ENCODE measurements at regions not wholly inside any gene's neighbourhood (a gene's known extent, or its start where the extent isn't known, plus 50 kb on each side); places are given as distances from the start of the nearest gene placed in this dataset.

- Histone ChIP-seq H3K27ac (ENCODE audit: low read depth in 2 of 2, low read length in 1 of 2) (no peak overlapping the region), H3K9me3 (ENCODE audit: control insufficient read depth in 2 of 2, insufficient read depth in 1 of 2, low read depth in 1 of 2, low read length in 1 of 2) (no peaks in the 10 kb centered on the region), H3K4me1 (ENCODE audit: control insufficient read depth in 2 of 2, insufficient read depth in 2 of 2, low read length in 1 of 2) (no peaks in the 10 kb centered on the region), H3K36me3 (ENCODE audit: control insufficient read depth in 2 of 2, insufficient read depth in 2 of 2, low read length in 1 of 2) (no peaks in the 10 kb centered on the region), H3K27me3 (ENCODE audit: control insufficient read depth in 1 of 2, insufficient read depth in 2 of 2, low read length in 2 of 2) (no peaks in the 10 kb centered on the region), H3K4me3 (ENCODE audit: low read depth in 1 of 2, low read length in 2 of 2) (no peak overlapping the region)
Measured at GRCh38 chr2:118726821-118727220, 120.6 kb downstream of the EN1 start.

GRCh38 chr2:118723394-118723793, 124.1 kb downstream of the EN1 start:
- WGBS, 2 donors = 58 to 68% methylated on average over 4 of the region's 4 CpGs
- H3K27ac ChIP-seq (ENCODE audit: low read depth in 2 of 2, low read length in 1 of 2) = no peak overlapping the region
- H3K9me3 ChIP-seq (ENCODE audit: control insufficient read depth in 2 of 2, insufficient read depth in 1 of 2, low read depth in 1 of 2, low read length in 1 of 2) = no peaks in the 10 kb centered on the region
- no peak overlapping the region for H3K4me3 ChIP-seq (ENCODE audit: low read depth in 1 of 2, low read length in 2 of 2)
- no peaks in the 10 kb centered on the region for H3K27me3 ChIP-seq (ENCODE audit: control insufficient read depth in 1 of 2, insufficient read depth in 2 of 2, low read length in 2 of 2)
- no peaks in the 10 kb centered on the region for H3K36me3 ChIP-seq (ENCODE audit: control insufficient read depth in 2 of 2, insufficient read depth in 2 of 2, low read length in 1 of 2)
- H3K4me1 ChIP-seq (ENCODE audit: control insufficient read depth in 2 of 2, insufficient read depth in 2 of 2, low read length in 1 of 2) = no peaks in the 10 kb centered on the region

- H3K36me3 ChIP-seq (ENCODE audit: control insufficient read depth in 2 of 2, insufficient read depth in 2 of 2, low read length in 1 of 2) = no peaks in the 10 kb centered on the region
- H3K4me1 ChIP-seq (ENCODE audit: control insufficient read depth in 2 of 2, insufficient read depth in 2 of 2, low read length in 1 of 2) = no peaks in the 10 kb centered on the region
- 70 to 80% methylated on average over 3 of the region's 3 CpGs for WGBS, 2 donors
- H3K9me3 ChIP-seq (ENCODE audit: control insufficient read depth in 2 of 2, insufficient read depth in 1 of 2, low read depth in 1 of 2, low read length in 1 of 2) = no peaks in the 10 kb centered on the region
- no peak overlapping the region for H3K4me3 ChIP-seq (ENCODE audit: low read depth in 1 of 2, low read length in 2 of 2)
- no peaks in the 10 kb centered on the region for H3K27me3 ChIP-seq (ENCODE audit: control insufficient read depth in 1 of 2, insufficient read depth in 2 of 2, low read length in 2 of 2)
- no peak overlapping the region for H3K27ac ChIP-seq (ENCODE audit: low read depth in 2 of 2, low read length in 1 of 2)
Measured at GRCh38 chr2:118722976-118723375, 124.5 kb downstream of the EN1 start.

GRCh38 chr2:118721817-118722551, 125.5 kb downstream of the EN1 start:
- 81 to 82% methylated on average over 11 of the region's 11 CpGs for WGBS, 2 donors
- Histone ChIP-seq H3K4me3 (ENCODE audit: low read depth in 1 of 2, low read length in 2 of 2) (no peak overlapping the region), H3K4me1 (ENCODE audit: control insufficient read depth in 2 of 2, insufficient read depth in 2 of 2, low read length in 1 of 2) (no peaks in the 10 kb centered on the region), H3K27ac (ENCODE audit: low read depth in 2 of 2, low read length in 1 of 2) (no peak overlapping the region), H3K9me3 (ENCODE audit: control insufficient read depth in 2 of 2, insufficient read depth in 1 of 2, low read depth in 1 of 2, low read length in 1 of 2) (no peaks in the 10 kb centered on the region), H3K27me3 (ENCODE audit: control insufficient read depth in 1 of 2, insufficient read depth in 2 of 2, low read length in 2 of 2) (no peaks in the 10 kb centered on the region), H3K36me3 (ENCODE audit: control insufficient read depth in 2 of 2, insufficient read depth in 2 of 2, low read length in 1 of 2) (no peaks in the 10 kb centered on the region)

DNA sequence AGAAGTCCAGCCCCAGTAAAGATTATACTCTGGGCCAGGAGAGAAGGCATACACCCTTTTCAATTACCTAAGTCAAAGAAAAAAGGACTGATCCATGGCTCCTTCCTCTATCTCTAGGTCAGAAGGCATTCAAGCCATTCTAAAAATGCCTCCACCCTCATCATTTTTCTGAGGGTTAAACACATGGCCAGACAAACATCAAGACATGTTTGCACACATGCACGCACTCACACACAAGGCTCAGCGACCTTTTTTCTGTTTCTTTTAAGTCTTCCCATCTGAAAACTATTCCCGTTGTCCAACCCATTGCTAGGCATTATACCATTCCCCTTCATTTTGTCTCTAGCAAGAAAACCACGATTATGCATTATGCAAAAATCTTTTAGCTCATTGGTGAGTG, 126.6 kb downstream of the EN1 start:
- H3K27me3 ChIP-seq (ENCODE audit: control insufficient read depth in 1 of 2, insufficient read depth in 2 of 2, low read length in 2 of 2) = no peaks in the 10 kb centered on the region
- no peaks in the 10 kb centered on the region for H3K4me1 ChIP-seq (ENCODE audit: control insufficient read depth in 2 of 2, insufficient read depth in 2 of 2, low read length in 1 of 2)
- H3K36me3 ChIP-seq (ENCODE audit: control insufficient read depth in 2 of 2, insufficient read depth in 2 of 2, low read length in 1 of 2) = no peaks in the 10 kb centered on the region
- no peak overlapping the region for H3K27ac ChIP-seq (ENCODE audit: low read depth in 2 of 2, low read length in 1 of 2)
- H3K9me3 ChIP-seq (ENCODE audit: control insufficient read depth in 2 of 2, insufficient read depth in 1 of 2, low read depth in 1 of 2, low read length in 1 of 2) = no peaks in the 10 kb centered on the region
- WGBS, 2 donors = 57 to 72% methylated on average over 4 of the region's 4 CpGs
- no peak overlapping the region for H3K4me3 ChIP-seq (ENCODE audit: low read depth in 1 of 2, low read length in 2 of 2)

GRCh38 chr2:118718921-118719320, 128.5 kb downstream of the EN1 start:
- Histone ChIP-seq H3K27ac (ENCODE audit: low read depth in 2 of 2, low read length in 1 of 2) (no peak overlapping the region), H3K4me3 (ENCODE audit: low read depth in 1 of 2, low read length in 2 of 2) (no peak overlapping the region), H3K9me3 (ENCODE audit: control insufficient read depth in 2 of 2, insufficient read depth in 1 of 2, low read depth in 1 of 2, low read length in 1 of 2) (no peaks in the 10 kb centered on the region), H3K27me3 (ENCODE audit: control insufficient read depth in 1 of 2, insufficient read depth in 2 of 2, low read length in 2 of 2) (no peaks in the 10 kb centered on the region), H3K4me1 (ENCODE audit: control insufficient read depth in 2 of 2, insufficient read depth in 2 of 2, low read length in 1 of 2) (no peaks in the 10 kb centered on the region), H3K36me3 (ENCODE audit: control insufficient read depth in 2 of 2, insufficient read depth in 2 of 2, low read length in 1 of 2) (no peaks in the 10 kb centered on the region)

- no peak overlapping the region for H3K4me3 ChIP-seq (ENCODE audit: low read depth in 1 of 2, low read length in 2 of 2)
- 79 to 81% methylated on average over 6 of the region's 6 CpGs for WGBS, 2 donors
- H3K9me3 ChIP-seq (ENCODE audit: control insufficient read depth in 2 of 2, insufficient read depth in 1 of 2, low read depth in 1 of 2, low read length in 1 of 2) = no peaks in the 10 kb centered on the region
- no peaks in the 10 kb centered on the region for H3K27me3 ChIP-seq (ENCODE audit: control insufficient read depth in 1 of 2, insufficient read depth in 2 of 2, low read length in 2 of 2)
- H3K4me1 ChIP-seq (ENCODE audit: control insufficient read depth in 2 of 2, insufficient read depth in 2 of 2, low read length in 1 of 2) = no peaks in the 10 kb centered on the region
- H3K27ac ChIP-seq (ENCODE audit: low read depth in 2 of 2, low read length in 1 of 2) = no peak overlapping the region
- H3K36me3 ChIP-seq (ENCODE audit: control insufficient read depth in 2 of 2, insufficient read depth in 2 of 2, low read length in 1 of 2) = no peaks in the 10 kb centered on the region
Measured at GRCh38 chr2:118716102-118716501, 131.3 kb downstream of the EN1 start.

DNA sequence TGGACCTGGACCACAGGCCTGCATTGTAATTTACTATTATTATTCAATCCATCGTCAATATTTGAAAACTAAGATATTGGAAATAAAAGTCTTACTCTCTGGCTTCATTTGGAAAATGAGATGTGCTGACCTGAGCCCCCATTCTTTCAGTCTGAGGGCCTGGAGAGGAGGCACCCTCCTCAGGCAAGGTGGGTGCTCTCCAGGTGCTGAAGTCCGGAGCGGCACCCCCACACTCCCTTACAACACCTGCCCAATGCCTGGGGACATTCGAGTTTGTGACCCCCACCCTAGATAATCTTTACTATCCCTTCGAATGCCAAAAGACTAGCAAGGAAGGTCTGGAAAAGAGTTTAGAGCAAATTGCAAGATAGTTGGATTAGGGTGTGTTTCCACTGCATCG, 133.3 kb downstream of the EN1 start:
- Histone ChIP-seq H3K27me3 (ENCODE audit: control insufficient read depth in 1 of 2, insufficient read depth in 2 of 2, low read length in 2 of 2) (no peaks in the 10 kb centered on the region), H3K9me3 (ENCODE audit: control insufficient read depth in 2 of 2, insufficient read depth in 1 of 2, low read depth in 1 of 2, low read length in 1 of 2) (no peaks in the 10 kb centered on the region), H3K36me3 (ENCODE audit: control insufficient read depth in 2 of 2, insufficient read depth in 2 of 2, low read length in 1 of 2) (no peaks in the 10 kb centered on the region), H3K4me3 (ENCODE audit: low read depth in 1 of 2, low read length in 2 of 2) (no peak overlapping the region), H3K4me1 (ENCODE audit: control insufficient read depth in 2 of 2, insufficient read depth in 2 of 2, low read length in 1 of 2) (no peaks in the 10 kb centered on the region), H3K27ac (ENCODE audit: low read depth in 2 of 2, low read length in 1 of 2) (no peak overlapping the region)
- 78 to 83% methylated on average over 6 of the region's 6 CpGs for WGBS, 2 donors

DNA sequence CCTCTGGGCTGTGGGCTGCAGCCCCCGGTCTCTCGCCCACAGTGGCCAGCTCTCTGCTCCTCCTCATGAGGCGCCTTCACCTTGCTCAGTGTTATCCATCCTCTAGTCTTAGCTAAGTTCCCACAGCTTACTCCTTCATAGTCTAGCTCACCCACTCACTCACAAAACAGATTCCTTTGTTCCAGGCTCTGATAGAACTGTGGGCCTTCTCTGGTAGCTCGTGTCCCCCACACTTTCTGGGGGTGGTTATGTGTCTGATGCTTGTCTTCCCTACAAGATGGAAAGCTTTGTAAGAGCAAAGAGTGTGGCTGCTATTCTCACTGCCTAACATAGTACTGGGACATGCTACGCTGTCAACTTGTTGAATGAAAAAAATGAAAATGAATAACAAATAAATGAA, 135.8 kb downstream of the EN1 start:
- 84 to 86% methylated on average over 5 of the region's 5 CpGs for WGBS, 2 donors
- Histone ChIP-seq H3K36me3 (ENCODE audit: control insufficient read depth in 2 of 2, insufficient read depth in 2 of 2, low read length in 1 of 2) (no peaks in the 10 kb centered on the region), H3K4me1 (ENCODE audit: control insufficient read depth in 2 of 2, insufficient read depth in 2 of 2, low read length in 1 of 2) (no peaks in the 10 kb centered on the region), H3K27me3 (ENCODE audit: control insufficient read depth in 1 of 2, insufficient read depth in 2 of 2, low read length in 2 of 2) (no peaks in the 10 kb centered on the region), H3K27ac (ENCODE audit: low read depth in 2 of 2, low read length in 1 of 2) (no peak overlapping the region), H3K9me3 (ENCODE audit: control insufficient read depth in 2 of 2, insufficient read depth in 1 of 2, low read depth in 1 of 2, low read length in 1 of 2) (no peaks in the 10 kb centered on the region), H3K4me3 (ENCODE audit: low read depth in 1 of 2, low read length in 2 of 2) (no peak overlapping the region)

DNA sequence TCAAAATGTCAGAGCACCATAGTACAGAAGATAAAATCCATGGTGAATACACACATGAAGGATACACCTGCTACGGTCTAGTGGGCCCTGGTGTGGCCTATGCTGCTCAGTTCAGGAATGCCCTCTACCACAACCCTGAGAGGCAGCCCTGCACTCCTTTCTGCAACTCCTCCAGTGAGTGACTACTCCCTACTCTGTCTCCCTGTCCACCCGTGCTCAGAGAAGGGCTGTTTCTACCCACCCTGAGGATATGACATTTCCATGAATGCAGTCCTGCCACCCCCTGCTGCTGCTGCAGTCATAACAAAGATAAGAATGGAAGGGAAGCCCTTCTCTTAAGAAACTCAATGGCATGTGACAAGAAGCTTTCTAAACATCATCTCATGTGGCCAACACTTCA, 137.0 kb downstream of the EN1 start:
- H3K27ac ChIP-seq (ENCODE audit: low read depth in 2 of 2, low read length in 1 of 2) = no peak overlapping the region
- 36 to 47% methylated on average over 2 of the region's 2 CpGs for WGBS, 2 donors
- H3K4me1 ChIP-seq (ENCODE audit: control insufficient read depth in 2 of 2, insufficient read depth in 2 of 2, low read length in 1 of 2) = no peaks in the 10 kb centered on the region
- no peaks in the 10 kb centered on the region for H3K9me3 ChIP-seq (ENCODE audit: control insufficient read depth in 2 of 2, insufficient read depth in 1 of 2, low read depth in 1 of 2, low read length in 1 of 2)
- H3K36me3 ChIP-seq (ENCODE audit: control insufficient read depth in 2 of 2, insufficient read depth in 2 of 2, low read length in 1 of 2) = no peaks in the 10 kb centered on the region
- H3K4me3 ChIP-seq (ENCODE audit: low read depth in 1 of 2, low read length in 2 of 2) = no peak overlapping the region
- no peaks in the 10 kb centered on the region for H3K27me3 ChIP-seq (ENCODE audit: control insufficient read depth in 1 of 2, insufficient read depth in 2 of 2, low read length in 2 of 2)
